ENCODE measurements at regions not wholly inside any gene's neighbourhood (a gene's known extent, or its start where the extent isn't known, plus 50 kb on each side); places are given as distances from the start of the nearest gene placed in this dataset.
A peak's percentile ranks its signal among the peaks of the same experiment; 100 is the strongest.

- H2AFZ ChIP-seq = no peak overlapping the region
- CTCF ChIA-PET = no interaction called here
- no peak overlapping the region for H3K4me3 ChIP-seq
- no TSS peak for BruUV-seq (replicated peaks)
- peaks cover 33% of the 10 kb centered on the region for H3F3A ChIP-seq (ENCODE audit: insufficient read depth, low read depth)
- H3K79me2 ChIP-seq (ENCODE audit: low read depth) = no peaks in the 10 kb centered on the region
- TF ChIP-seq CTCF (conservative IDR thresholded peaks at IDR 0.05) (no peak), EZH2 (IDR thresholded peaks at IDR 0.05; ENCODE audit: low read depth) (no peak)
- POLR2A ChIA-PET (ENCODE audit: unreplicated experiment) = no interaction called here
- H3K4me1 ChIP-seq (replicated peaks; ENCODE audit: insufficient read depth) = peaks cover 39% of the 10 kb centered on the region
- no peak for DNase-seq
- H4K20me1 ChIP-seq (ENCODE audit: insufficient read depth) = no peaks in the 10 kb centered on the region
- intact Hi-C loops (cut with micrococcal nuclease; ENCODE audit: unreplicated experiment) = no loop called here
- H3K9me2 ChIP-seq (ENCODE audit: insufficient read depth) = no peaks in the 10 kb centered on the region
- H3K27me3 ChIP-seq (ENCODE audit: insufficient read depth, low read depth) = no peaks in the 10 kb centered on the region
- no peak overlapping the region for H3K27ac ChIP-seq
- H3K9me3 ChIP-seq (ENCODE audit: insufficient read depth, low read depth) = peaks cover 8% of the 10 kb centered on the region
- H3K36me3 ChIP-seq (ENCODE audit: low read depth) = no peaks in the 10 kb centered on the region
- no peak overlapping the region for H3K4me2 ChIP-seq
Observed at GRCh38 chr2:67286981-67287759, 110.0 kb upstream of the ETAA1 start.

- no peaks in the 10 kb centered on the region for H3K27me3 ChIP-seq (ENCODE audit: insufficient read depth, low read depth)
- H3K4me3 ChIP-seq = peak overlapping the region; percentile 3; the same call in 1 of the 2 replicates
- H3K36me3 ChIP-seq (ENCODE audit: low read depth) = no peaks in the 10 kb centered on the region
- no peaks in the 10 kb centered on the region for H3K79me2 ChIP-seq (ENCODE audit: low read depth)
- H3F3A ChIP-seq (ENCODE audit: insufficient read depth, low read depth) = peaks cover 33% of the 10 kb centered on the region
- H2AFZ ChIP-seq = peak overlapping the region; percentile 53; the same call in 1 of the 2 replicates
- BruUV-seq (replicated peaks) = no TSS peak
- no peaks in the 10 kb centered on the region for H4K20me1 ChIP-seq (ENCODE audit: insufficient read depth)
- TF ChIP-seq EZH2 (IDR thresholded peaks at IDR 0.05; ENCODE audit: low read depth) (no peak), CTCF (conservative IDR thresholded peaks at IDR 0.05) (no peak)
- H3K4me2 ChIP-seq = peak overlapping the region; percentile 66
- H3K9me2 ChIP-seq (ENCODE audit: insufficient read depth) = no peaks in the 10 kb centered on the region
- H3K4me1 ChIP-seq (replicated peaks; ENCODE audit: insufficient read depth) = peaks cover 39% of the 10 kb centered on the region
- peaks cover 8% of the 10 kb centered on the region for H3K9me3 ChIP-seq (ENCODE audit: insufficient read depth, low read depth)
- H3K27ac ChIP-seq = peak overlapping the region; percentile 98
- CTCF ChIA-PET = no interaction called here
- peak in 1 of 2 experiments; percentile 49 for DNase-seq
- intact Hi-C loops (cut with micrococcal nuclease; ENCODE audit: unreplicated experiment) = no loop called here
- POLR2A ChIA-PET (ENCODE audit: unreplicated experiment) = interaction anchor here (0.6 kb wide), 1 partner anchor 28 kb away, joined by 4 read pairs; no protein-coding TSS in a partner anchor
Observed at GRCh38 chr2:67289271-67289670, 107.9 kb upstream of the ETAA1 start.

GRCh38 chr2:67289921-67290371 is 107.2 kb upstream of the ETAA1 start:
- ChIA-PET CTCF (no interaction called here), POLR2A (ENCODE audit: unreplicated experiment) (interaction anchor here (0.6 kb wide), 1 partner anchor 15 kb away, joined by 4 read pairs; no protein-coding TSS in a partner anchor)
- Histone ChIP-seq H3K79me2 (ENCODE audit: low read depth) (no peaks in the 10 kb centered on the region), H3K4me1 (replicated peaks; ENCODE audit: insufficient read depth) (peaks cover 39% of the 10 kb centered on the region), H3K9me2 (ENCODE audit: insufficient read depth) (no peaks in the 10 kb centered on the region), H2AFZ (peak overlapping the region; percentile 44; the same call in 1 of the 2 replicates), H3K4me2 (peak overlapping the region; percentile 66), H3K27ac (peak overlapping the region; percentile 98), H3K9me3 (ENCODE audit: insufficient read depth, low read depth) (peaks cover 8% of the 10 kb centered on the region), H3K4me3 (peak overlapping the region; percentile 3; the same call in 1 of the 2 replicates), H3F3A (ENCODE audit: insufficient read depth, low read depth) (peaks cover 33% of the 10 kb centered on the region), H4K20me1 (ENCODE audit: insufficient read depth) (no peaks in the 10 kb centered on the region), H3K36me3 (ENCODE audit: low read depth) (no peaks in the 10 kb centered on the region), H3K27me3 (ENCODE audit: insufficient read depth, low read depth) (no peaks in the 10 kb centered on the region)
- BruUV-seq (replicated peaks) = no TSS peak
- DNase-seq = peak; percentile 20 to 97
- TF ChIP-seq EZH2 (IDR thresholded peaks at IDR 0.05; ENCODE audit: low read depth) = no peak
- TF ChIP-seq CTCF (conservative IDR thresholded peaks at IDR 0.05) = no peak
- intact Hi-C loops (cut with micrococcal nuclease; ENCODE audit: unreplicated experiment) = loop anchor here (1.0 to 5.0 kb wide), 6 partner anchors 31 to 1837 kb away; partner anchors contain the start of gene ETAA1
